ENCODE measurements at regions not wholly inside any gene's neighbourhood (a gene's known extent, or its start where the extent isn't known, plus 50 kb on each side); places are given as distances from the start of the nearest gene placed in this dataset.
"Not testable (repeated sequence)": the region's sequence is repeated elsewhere in the genome, so short reads cannot be mapped to it uniquely, and the experiment has no call there.

GRCh38 chr12:9464408-9464807 lies 143.3 kb downstream of the KLRB1 start (continued):
- TF ChIP-seq USF2 (IDR thresholded peaks at IDR 0.05; ENCODE audit: low read length) (no peak), YY1 (IDR thresholded peaks at IDR 0.05; ENCODE audit: low read depth, low read length) (no peak), NRF1 (IDR thresholded peaks at IDR 0.05; ENCODE audit: low read depth, low read length) (no peak), ATF3 (IDR thresholded peaks at IDR 0.05; ENCODE audit: insufficient read depth, low read depth, low read length) (no peak), KDM1A (IDR thresholded peaks at IDR 0.05; ENCODE audit: borderline replicate concordance, low read length) (no peak), JUND (IDR thresholded peaks at IDR 0.05; ENCODE audit: low read length) (no peak), PHF8 (conservative IDR thresholded peaks at IDR 0.05; ENCODE audit: low read depth, low read length) (no peak), MAFK (IDR thresholded peaks at IDR 0.05; ENCODE audit: low read depth, low read length) (no peak), POLR2A (IDR thresholded peaks at IDR 0.05; ENCODE audit: control extremely low read depth in 1 of 2, low read depth in 2 of 2, low read length in 2 of 2) (no peak), SRF (IDR thresholded peaks at IDR 0.05; ENCODE audit: low read depth, low read length) (no peak)

DNA sequence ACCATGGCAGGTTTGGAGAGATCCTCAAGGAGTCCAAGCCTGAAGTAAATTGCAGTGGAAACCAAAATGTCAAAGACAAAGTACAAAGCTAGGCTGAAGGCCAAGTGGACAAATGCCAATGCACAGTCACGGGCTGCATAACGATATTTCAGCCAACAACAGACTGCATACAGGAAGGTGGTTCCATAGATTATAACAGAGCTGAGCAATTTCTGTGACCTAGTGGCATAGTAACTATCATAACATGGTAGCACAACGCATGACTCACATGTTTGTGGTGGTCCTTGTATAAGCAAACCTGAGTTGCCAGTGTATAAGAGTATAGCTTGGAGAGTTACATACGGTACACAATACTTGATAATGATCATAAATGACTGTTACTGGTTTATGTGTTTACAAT lies 152.2 kb downstream of the KLRB1 start:
- H2BK12ac ChIP-seq (ENCODE audit: low read depth, low read length); H4K20me1 ChIP-seq (replicated peaks in 1 of 2; ENCODE audit: control insufficient read depth in 1 of 2, insufficient read depth in 2 of 2, low read length in 2 of 2); H3K27me3 ChIP-seq (replicated peaks in 1 of 4; ENCODE audit: control insufficient read depth in 3 of 4, extremely low read depth in 1 of 4, insufficient read depth in 3 of 4, low read length in 3 of 4); H3K79me2 ChIP-seq (ENCODE audit: control insufficient read depth in 1 of 2, insufficient read depth in 2 of 2, low read length in 2 of 2); H3K23me2 ChIP-seq (ENCODE audit: low read depth, low read length); H3K4ac ChIP-seq (replicated peaks; ENCODE audit: insufficient read length, low read depth, low read length); H3K4me2 ChIP-seq (ENCODE audit: insufficient read depth in 1 of 2, low read depth in 2 of 2, low read length in 2 of 2); H2BK20ac ChIP-seq (ENCODE audit: low read length); H2BK15ac ChIP-seq (ENCODE audit: low read length); FAIRE-seq; H2AFZ ChIP-seq (ENCODE audit: low read length); H3K14ac ChIP-seq (ENCODE audit: insufficient read length); H3K36me3 ChIP-seq (ENCODE audit: control insufficient read depth in 2 of 4, insufficient read depth in 4 of 4, low read length in 3 of 4); H3K4me3 ChIP-seq (ENCODE audit: extremely low read depth in 1 of 4, insufficient read depth in 2 of 4, low read depth in 3 of 4, low read length in 4 of 4); H3K23ac ChIP-seq (ENCODE audit: insufficient read length); POLR2A ChIA-PET (ENCODE audit: partially characterized antibody); H2AK5ac ChIP-seq (ENCODE audit: low read depth, low read length); H3K56ac ChIP-seq (replicated peaks; ENCODE audit: insufficient read length, low read depth, low read length); H4K5ac ChIP-seq (ENCODE audit: insufficient read length, low read depth, low read length); H2BK120ac ChIP-seq (replicated peaks; ENCODE audit: low read depth, low read length); H3K4me1 ChIP-seq (replicated peaks in 1 of 4; ENCODE audit: control insufficient read depth in 3 of 4, insufficient read depth in 4 of 4, low read length in 3 of 4); H4K8ac ChIP-seq (ENCODE audit: extremely low read depth, insufficient read depth, low read length); H4K91ac ChIP-seq (replicated peaks; ENCODE audit: insufficient read length, low read length); H3K9ac ChIP-seq (replicated peaks in 1 of 4; ENCODE audit: extremely low read depth in 1 of 4, low read depth in 3 of 4, low read length in 3 of 4); H2BK5ac ChIP-seq (ENCODE audit: low read depth, low read length); H3K18ac ChIP-seq (ENCODE audit: extremely low read depth, low read length); H3K79me1 ChIP-seq (ENCODE audit: low read depth, low read length); H3K27ac ChIP-seq (ENCODE audit: low read depth, low read length); DNase-seq (ENCODE audit: low read depth in 1 of 2, low spot score in 2 of 2); H3K9me3 ChIP-seq (ENCODE audit: insufficient read depth in 2 of 2, low read depth in 1 of 2, low read length in 1 of 2): not testable (repeated sequence)
- CTCF ChIA-PET (ENCODE audit: partially characterized antibody) = interaction anchor here (1.5 kb wide), 1 partner anchor 77 kb away, joined by 4 read pairs; no protein-coding TSS in a partner anchor
- WGBS, 2 experiments (ENCODE audit: extremely low coverage in 1 of 2, insufficient coverage in 1 of 2, insufficient read length in 1 of 2, insufficient replicate concordance in 2 of 2, low coverage in 1 of 2, low lambda C conversion rate in 2 of 2, missing lambda C conversion rate in 1 of 2) = 86% methylated on average over 2 of the region's 4 CpGs; no CpG with 5 or more reads in 1 of the 2 experiments
